ENCODE measurements at regions not wholly inside any gene's neighbourhood (a gene's known extent, or its start where the extent isn't known, plus 50 kb on each side); places are given as distances from the start of the nearest gene placed in this dataset.

DNA sequence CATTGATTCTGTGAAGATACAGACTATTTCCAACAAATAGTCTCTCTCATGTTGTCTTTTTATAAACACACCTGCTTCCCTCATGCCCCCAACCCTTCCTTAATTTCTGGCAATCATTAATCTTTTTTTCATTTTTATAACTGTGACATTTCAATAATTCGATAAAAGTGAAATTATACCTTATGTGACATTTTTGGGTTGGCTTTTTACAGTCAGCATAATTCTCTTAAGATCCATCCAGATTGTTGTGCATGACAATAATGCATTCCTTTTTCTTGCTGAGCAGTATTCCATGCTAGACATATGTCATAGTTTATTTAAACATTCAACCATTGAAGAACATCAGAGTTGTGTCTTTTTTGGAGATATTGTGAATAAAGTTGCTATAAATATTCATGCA is 541.8 kb upstream of the VRK2 start:
- no peak for DNase-seq (ENCODE audit: low read depth in 2 of 2)

DNA sequence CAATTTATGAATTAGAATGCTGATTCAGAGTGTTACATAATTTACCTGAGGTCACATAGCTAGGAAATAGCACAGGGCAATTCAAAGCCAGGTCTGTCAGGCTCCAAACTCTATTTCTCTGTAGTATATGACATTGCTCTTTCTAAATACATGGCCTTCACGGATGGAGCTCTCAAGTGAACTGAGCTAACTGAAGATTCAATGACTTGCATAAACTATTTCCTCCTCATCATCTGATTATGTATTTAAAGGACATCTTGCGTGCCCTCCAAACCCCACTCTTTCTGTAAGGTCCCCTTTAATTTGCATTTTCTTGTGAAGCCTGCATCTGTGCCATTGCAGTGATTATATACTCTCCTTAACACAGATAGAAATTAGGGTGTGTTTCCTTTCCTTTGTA is 537.4 kb upstream of the VRK2 start:
- DNase-seq (ENCODE audit: low read depth in 2 of 2), result no peak

DNA sequence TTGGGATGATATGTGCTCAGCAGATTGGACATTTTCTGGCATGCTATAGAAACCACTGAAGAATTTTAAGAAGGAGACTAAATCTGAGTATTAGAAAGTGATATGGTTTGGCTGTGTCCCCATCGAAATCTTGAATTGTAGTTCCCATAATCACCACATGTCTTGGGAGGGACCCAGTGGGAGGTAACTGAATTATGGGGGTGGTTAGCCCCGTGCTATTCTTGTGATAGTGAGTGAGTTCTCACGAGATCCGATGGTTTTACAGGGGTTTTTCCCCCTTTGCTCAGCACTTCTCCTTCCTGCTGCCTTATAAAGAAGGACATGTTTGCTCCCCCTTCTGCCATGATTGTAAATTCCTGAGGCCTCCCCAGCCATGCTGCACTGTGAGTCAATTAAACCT is 535.9 kb upstream of the VRK2 start:
- DNase-seq (ENCODE audit: low read depth in 2 of 2), result no peak

DNA sequence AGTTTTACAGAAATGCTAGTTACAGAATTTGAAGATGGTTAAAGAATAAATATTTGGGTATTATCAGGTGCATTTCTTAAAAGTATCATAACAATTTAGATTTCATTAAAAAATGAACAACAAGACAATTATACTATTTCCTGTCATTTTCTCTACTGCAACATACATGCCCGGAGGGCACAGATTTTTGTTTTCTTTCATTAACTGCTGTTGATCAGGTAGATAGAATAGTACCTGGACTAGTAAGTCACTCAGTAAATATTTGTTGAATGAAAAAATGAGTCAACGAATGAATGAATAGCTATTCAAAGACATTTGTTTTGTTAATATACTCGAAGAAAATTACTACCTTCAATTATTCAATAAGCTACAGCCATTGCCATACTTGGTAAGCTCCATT is 531.2 kb upstream of the VRK2 start:
- no peak for DNase-seq (ENCODE audit: low read depth in 2 of 2)

GRCh38 chr2:57516698-57517340 is 529.8 kb upstream of the VRK2 start:
- DNase-seq (ENCODE audit: low read depth in 2 of 2), result no peak

GRCh38 chr2:57523304-57523703 is 523.3 kb upstream of the VRK2 start:
- DNase-seq (ENCODE audit: low read depth in 2 of 2), result no peak

DNA sequence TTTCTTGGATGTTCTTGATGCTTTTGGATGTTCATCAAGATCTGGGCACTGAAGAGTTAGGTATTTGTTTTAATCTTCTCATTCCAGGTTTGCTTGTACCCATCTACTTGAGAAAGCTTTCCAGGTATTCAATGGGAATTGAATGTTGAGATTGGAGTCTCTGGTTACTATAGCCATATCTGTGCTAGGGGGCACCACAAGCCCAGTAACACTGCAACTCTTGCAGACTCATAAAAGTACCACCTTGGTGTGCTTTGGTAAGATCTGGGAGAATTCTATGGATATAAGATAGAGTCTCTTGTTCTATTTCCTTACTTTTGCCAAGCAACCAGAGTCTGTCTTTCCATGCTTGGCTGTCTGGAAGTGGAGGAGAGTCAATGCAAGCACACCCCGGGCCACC is 518.9 kb upstream of the VRK2 start:
- no peak for DNase-seq (ENCODE audit: low read depth in 2 of 2)

GRCh38 chr2:57528499-57528898 is 518.1 kb upstream of the VRK2 start:
- no peak for DNase-seq (ENCODE audit: low read depth in 2 of 2)

DNA sequence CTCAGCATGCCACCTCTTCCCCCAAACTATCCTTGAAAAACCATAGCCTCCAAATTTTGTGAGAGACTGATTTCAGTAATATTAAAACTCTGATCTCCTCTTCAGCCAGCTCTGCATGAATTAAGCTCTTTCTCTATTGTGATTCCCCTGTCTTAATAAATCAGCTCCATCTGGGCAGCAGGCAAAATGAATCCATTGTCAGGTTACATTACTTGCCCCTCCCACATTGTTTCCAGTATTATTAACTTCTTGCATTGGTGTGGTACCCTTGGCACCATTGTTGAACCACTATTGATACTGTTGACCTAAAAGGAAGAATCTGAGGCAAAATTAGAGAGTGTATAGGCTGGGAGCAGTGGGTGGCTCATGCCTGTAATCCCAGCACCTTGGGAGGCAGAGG is 512.2 kb upstream of the VRK2 start:
- DNase-seq (ENCODE audit: low read depth in 2 of 2), result no peak

DNA sequence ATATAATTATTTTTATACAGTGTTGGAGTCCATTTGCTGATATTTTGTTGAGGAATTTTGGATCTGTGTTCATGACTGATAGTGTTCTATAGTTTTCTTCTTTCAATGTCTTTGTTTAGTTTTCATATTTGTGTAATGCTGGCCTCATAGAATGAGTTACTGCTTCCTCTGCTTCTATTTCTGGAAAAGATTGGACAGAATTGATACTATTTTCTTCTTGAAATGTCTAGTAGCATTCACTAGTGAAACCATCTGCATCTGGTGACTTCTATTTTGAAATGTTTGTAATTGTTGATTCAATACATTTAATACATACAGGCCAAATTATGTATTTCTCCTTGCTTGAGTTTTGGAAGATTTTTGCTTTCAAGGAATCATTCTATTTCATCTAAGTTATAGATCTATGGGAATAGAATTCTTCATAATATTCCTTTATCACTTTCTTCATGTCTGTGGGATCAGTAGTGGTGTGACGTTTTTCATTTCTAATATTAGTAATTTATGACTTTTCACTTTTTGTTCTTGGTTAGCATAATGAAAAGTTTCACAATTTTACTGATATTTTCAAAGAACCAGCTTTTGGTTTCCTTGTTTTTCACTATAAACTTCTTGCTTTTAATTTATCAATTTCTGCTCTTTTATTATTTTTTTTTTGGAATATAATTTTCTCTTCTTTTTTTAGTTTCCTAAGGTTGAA is 509.9 kb upstream of the VRK2 start:
- no peak for DNase-seq (ENCODE audit: low read depth in 2 of 2)

GRCh38 chr2:57539761-57540160 is 506.8 kb upstream of the VRK2 start:
- no peak for DNase-seq (ENCODE audit: low read depth in 2 of 2)

GRCh38 chr2:57542081-57542480 is 504.5 kb upstream of the VRK2 start:
- DNase-seq (ENCODE audit: low read depth in 2 of 2), result no peak

DNA sequence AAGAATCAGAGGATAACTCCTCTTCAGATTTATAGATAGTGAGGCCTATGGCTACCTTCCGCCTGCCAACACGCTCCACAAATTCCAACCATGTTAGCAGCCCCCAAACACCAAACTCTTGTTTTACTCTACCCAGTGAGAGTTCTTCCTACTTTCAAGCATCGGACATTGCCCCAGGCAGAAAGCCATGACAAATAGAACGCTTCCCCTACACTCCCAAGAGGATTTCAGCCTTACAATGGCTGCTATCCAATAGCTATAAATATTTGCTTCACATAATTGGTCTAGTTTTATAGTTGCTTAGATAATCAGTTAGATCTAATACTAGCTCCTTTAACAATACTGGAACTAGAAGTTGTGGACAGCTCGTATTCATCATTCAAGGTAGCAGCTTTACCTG is 503.4 kb upstream of the VRK2 start:
- DNase-seq (ENCODE audit: low read depth in 2 of 2), result no peak

DNA sequence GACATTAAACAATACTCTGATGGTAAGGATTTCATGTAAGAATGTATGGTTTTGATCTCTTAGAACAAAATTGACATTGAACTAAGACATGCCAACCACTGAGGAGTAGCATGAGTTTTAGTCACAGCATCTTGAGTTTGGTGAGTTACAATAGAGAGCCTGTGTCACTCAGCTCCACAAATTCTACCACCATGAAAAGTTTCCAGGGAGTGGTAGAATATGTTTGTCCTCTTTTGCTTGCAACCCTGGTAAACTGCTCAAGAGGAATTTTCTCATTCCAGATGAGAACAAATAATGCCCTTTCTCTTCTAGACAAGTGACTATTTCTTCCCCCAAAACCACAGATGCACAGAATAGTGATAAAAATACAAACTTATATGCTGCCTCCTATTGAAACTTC is 502.0 kb upstream of the VRK2 start:
- no peak for DNase-seq (ENCODE audit: low read depth in 2 of 2)

GRCh38 chr2:57546478-57546877 is 500.1 kb upstream of the VRK2 start:
- DNase-seq (ENCODE audit: low read depth in 2 of 2), result no peak

DNA sequence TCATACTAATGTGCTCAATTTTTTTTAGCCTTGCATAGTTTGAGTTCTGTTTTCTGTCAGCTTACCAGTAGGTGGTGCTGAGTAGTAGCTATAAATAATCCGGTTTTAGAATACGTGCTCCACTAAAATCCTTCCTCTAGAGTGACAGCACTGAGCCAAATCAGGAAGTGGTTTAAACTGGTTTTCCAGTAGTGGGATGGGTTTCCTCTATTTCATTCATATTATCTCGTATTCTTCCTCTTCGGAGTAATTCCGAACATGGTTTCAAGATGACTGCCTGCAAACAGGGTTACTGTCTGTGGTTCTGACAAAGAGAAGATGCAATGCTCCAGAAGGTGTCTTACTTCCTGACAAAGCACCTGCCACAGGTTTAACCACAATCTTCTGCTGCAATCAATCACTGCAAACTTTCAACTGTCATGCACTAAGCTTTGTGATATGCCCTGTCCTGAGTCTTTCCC is 496.9 kb upstream of the VRK2 start:
- DNase-seq (ENCODE audit: low read depth in 2 of 2), result no peak

DNA sequence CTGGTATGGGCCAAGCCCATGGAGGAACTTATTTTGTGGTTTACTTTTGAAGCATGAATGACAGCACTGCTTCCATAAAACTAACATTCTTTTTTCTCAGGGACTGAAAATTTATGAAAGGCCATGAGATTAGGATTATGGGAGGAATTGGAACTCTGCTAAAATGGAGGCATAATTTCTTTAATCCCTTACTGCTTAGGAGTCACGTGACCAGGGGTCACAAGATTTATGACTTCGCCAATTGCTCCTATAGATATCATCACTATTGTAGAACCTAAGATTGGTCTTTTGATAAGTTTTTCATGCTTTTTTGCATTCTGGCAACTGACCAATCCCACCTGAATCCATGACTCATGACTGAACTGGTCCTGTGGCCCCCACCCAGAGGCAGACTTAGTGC is 495.7 kb upstream of the VRK2 start:
- DNase-seq (ENCODE audit: low read depth in 2 of 2), result no peak

- DNase-seq (ENCODE audit: low read depth in 2 of 2), result no peak
These were observed 493.7 kb upstream of the VRK2 start for GRCh38 chr2:57552885-57553284.

- no peak for DNase-seq (ENCODE audit: low read depth in 2 of 2)
These were observed 492.3 kb upstream of the VRK2 start for GRCh38 chr2:57554348-57554747.

GRCh38 chr2:57558312-57558711 is 488.3 kb upstream of the VRK2 start:
- no peak for DNase-seq (ENCODE audit: low read depth in 2 of 2)

GRCh38 chr2:57562495-57562894 is 484.1 kb upstream of the VRK2 start:
- no peak for DNase-seq (ENCODE audit: low read depth in 2 of 2)

- no peak for DNase-seq (ENCODE audit: low read depth in 2 of 2)
These were observed 483.6 kb upstream of the VRK2 start for GRCh38 chr2:57563015-57563414.

GRCh38 chr2:57567245-57567644 is 479.4 kb upstream of the VRK2 start:
- DNase-seq (ENCODE audit: low read depth in 2 of 2), result no peak

- DNase-seq (ENCODE audit: low read depth in 2 of 2), result no peak
These were observed 477.2 kb upstream of the VRK2 start for GRCh38 chr2:57569396-57569795.
